K562 (cell line): ENCODE measurements at regions not wholly inside any gene's neighbourhood (a gene's known extent, or its start where the extent isn't known, plus 50 kb on each side); places are given as distances from the start of the nearest gene placed in this dataset.

Source experiments
- CTCF ChIP-seq, 3 experiments: IDR thresholded peaks in 2 of 3; conservative IDR thresholded peaks in 1 of 3; 2 replicates each; pipeline ENCODE4 v1.5.1; 2011 to 2012; ENCODE audit warnings: low read length in 3 of 3, mild to moderate bottlenecking in 3 of 3, control low read depth in 2 of 3, improper control_type of control experiment in 1 of 3, inconsistent platforms in 1 of 3, low read depth in 1 of 3, mixed read lengths in 1 of 3, moderate library complexity in 1 of 3; ENCODE audit not compliant: insufficient read depth in 2 of 3
- EZH2 ChIP-seq: IDR thresholded peaks from 2 replicates; pipeline ENCODE4 v1.6.1; 2012; ENCODE audit warnings: low read depth, mild to moderate bottlenecking, inconsistent platforms, low read length, borderline replicate concordance
- GATAD2B ChIP-seq: fragments of 450-650 bp; IDR thresholded peaks from 2 replicates; pipeline ENCODE4 v1.6.1; 2017; ENCODE audit warnings: mild to moderate bottlenecking, borderline replicate concordance
- NR2C2 ChIP-seq, 2 experiments: fragments of 200-800 bp in 1 of 2; sonication (Bioruptor generic) in 1 of 2; sonication (generic) in 1 of 2; formaldehyde crosslinking in 1 of 2; IDR thresholded peaks; 2 replicates each; pipeline versions ENCODE4 v1.6.1 to v1.8.0; 2016 to 2022; ENCODE audit warnings: mild to moderate bottlenecking in 1 of 2, missing compliant biosample characterization in 1 of 2, missing genetic modification characterization in 1 of 2, missing genetic modification reagents in 1 of 2
- POLR2A ChIP-seq: fragments of 450-650 bp; conservative IDR thresholded peaks from 2 replicates; pipeline ENCODE4 v1.6.1; 2016
- RAD21 ChIP-seq, 2 experiments: fragments of 250-450 bp in 1 of 2; fragments of 450-650 bp in 1 of 2; sonication (Bioruptor Pico) in 1 of 2; formaldehyde crosslinking in 1 of 2; IDR thresholded peaks in 1 of 2; conservative IDR thresholded peaks in 1 of 2; 2 replicates each; pipeline versions ENCODE4 v1.4.0 to v1.8.0; 2020 to 2022; ENCODE audit warnings: mild to moderate bottlenecking in 2 of 2, moderate library complexity in 1 of 2
- SMC3 ChIP-seq: conservative IDR thresholded peaks from 2 replicates; pipeline ENCODE4 v1.6.1; 2011; ENCODE audit warnings: low read depth, low read length, improper control_type of control experiment; ENCODE audit not compliant: insufficient read depth
- SP2 ChIP-seq: IDR thresholded peaks from 2 replicates; pipeline ENCODE4 v1.6.1; 2011; ENCODE audit warnings: mild to moderate bottlenecking, low read depth, low read length, moderate library complexity; ENCODE audit not compliant: poor library complexity, severe bottlenecking; ENCODE audit errors: extremely low read depth
- SRF ChIP-seq, 2 experiments: fragments of 250-450, 450-650 bp in 1 of 2; sonication (Bioruptor Pico) in 1 of 2; sonication (generic) in 1 of 2; formaldehyde crosslinking; IDR thresholded peaks; 2 replicates each; pipeline versions ENCODE4 v1.5.0 to v1.5.1; 2020 to 2022; ENCODE audit warnings: mild to moderate bottlenecking in 1 of 2, missing genetic modification reagents in 1 of 2
- TRIM24 ChIP-seq, 2 experiments: fragments of 450-650 bp; IDR thresholded peaks; 2 replicates each; pipeline ENCODE4 v1.6.1; 2016
- TSHZ1 ChIP-seq: fragments of 250-450 bp; sonication (Bioruptor Pico); IDR thresholded peaks from 2 replicates; pipeline ENCODE4 v1.4.0; 2020; ENCODE audit warnings: mild to moderate bottlenecking, moderate library complexity
- TF ChIP-seq, protein P1 (sequence below), 2 experiments: IDR thresholded peaks in 1 of 2; conservative IDR thresholded peaks in 1 of 2; 2 replicates each; pipeline ENCODE4 v1.6.1; 2016; ENCODE audit warnings: low read depth in 2 of 2, mild to moderate bottlenecking in 1 of 2, missing compliant biosample characterization in 1 of 2, missing genetic modification characterization in 1 of 2, moderate library complexity in 1 of 2
- TF ChIP-seq, protein P2 (sequence below): fragments of 150-350 bp; conservative IDR thresholded peaks from 2 replicates; pipeline ENCODE4 v1.6.1; 2014; ENCODE audit warnings: low read length

DNA sequence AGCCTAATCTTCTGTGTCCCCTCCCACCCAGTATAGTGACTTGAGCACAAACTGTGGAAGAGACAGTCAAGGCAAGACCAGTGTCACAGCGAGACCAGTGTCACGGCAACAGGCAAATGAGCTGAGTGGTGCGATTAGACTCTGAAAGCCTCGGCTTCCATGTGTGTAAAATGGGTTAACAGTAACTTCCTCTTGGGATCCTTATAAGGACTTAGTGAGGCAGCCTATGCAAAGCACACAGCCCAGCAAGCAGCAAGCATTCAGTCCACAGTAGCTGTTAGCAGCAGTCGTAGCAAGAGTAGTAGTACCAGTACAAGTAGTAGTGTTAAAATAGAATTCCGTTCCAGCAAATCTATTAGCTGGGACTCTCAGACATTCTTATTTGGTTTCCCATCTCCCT, 334.1 kb downstream of the GABRB3 start:
- no peak for TF ChIP-seq SMC3
- no peak for TF ChIP-seq SRF (CRISPR knock-in tag; IDR thresholded peaks at IDR 0.05)
- TF ChIP-seq EZH2, result no peak
- no peak for TF ChIP-seq RAD21 (CRISPR knock-in tag; conservative IDR thresholded peaks at IDR 0.05 in 1 of 2, IDR thresholded peaks at IDR 0.05 in 1 of 2)
- no peak for TF ChIP-seq NR2C2 (CRISPR knock-in tag; IDR thresholded peaks at IDR 0.05)
- no peak for TF ChIP-seq NR2C2 (tag; IDR thresholded peaks at IDR 0.05)
- TF ChIP-seq, protein P1, sequence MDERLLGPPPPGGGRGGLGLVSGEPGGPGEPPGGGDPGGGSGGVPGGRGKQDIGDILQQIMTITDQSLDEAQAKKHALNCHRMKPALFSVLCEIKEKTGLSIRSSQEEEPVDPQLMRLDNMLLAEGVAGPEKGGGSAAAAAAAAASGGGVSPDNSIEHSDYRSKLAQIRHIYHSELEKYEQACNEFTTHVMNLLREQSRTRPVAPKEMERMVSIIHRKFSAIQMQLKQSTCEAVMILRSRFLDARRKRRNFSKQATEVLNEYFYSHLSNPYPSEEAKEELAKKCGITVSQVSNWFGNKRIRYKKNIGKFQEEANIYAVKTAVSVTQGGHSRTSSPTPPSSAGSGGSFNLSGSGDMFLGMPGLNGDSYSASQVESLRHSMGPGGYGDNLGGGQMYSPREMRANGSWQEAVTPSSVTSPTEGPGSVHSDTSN (CRISPR knock-in tag; IDR thresholded peaks at IDR 0.05; ENCODE audit: low read depth), result no peak
- TF ChIP-seq, protein P1 (tag; conservative IDR thresholded peaks at IDR 0.05; ENCODE audit: low read depth), result no peak
- TF ChIP-seq GATAD2B, result no peak
- TF ChIP-seq TRIM24 (IDR thresholded peaks at IDR 0.05), result no peak
- TF ChIP-seq CTCF (IDR thresholded peaks at IDR 0.05 in 2 of 3, conservative IDR thresholded peaks at IDR 0.05 in 1 of 3; ENCODE audit: insufficient read depth in 2 of 3, low read depth in 1 of 3, low read length in 3 of 3), result no peak
- no peak for TF ChIP-seq TSHZ1 (CRISPR knock-in tag)
- no peak for TF ChIP-seq POLR2A
- no peak for TF ChIP-seq SP2
- TF ChIP-seq, protein P2, sequence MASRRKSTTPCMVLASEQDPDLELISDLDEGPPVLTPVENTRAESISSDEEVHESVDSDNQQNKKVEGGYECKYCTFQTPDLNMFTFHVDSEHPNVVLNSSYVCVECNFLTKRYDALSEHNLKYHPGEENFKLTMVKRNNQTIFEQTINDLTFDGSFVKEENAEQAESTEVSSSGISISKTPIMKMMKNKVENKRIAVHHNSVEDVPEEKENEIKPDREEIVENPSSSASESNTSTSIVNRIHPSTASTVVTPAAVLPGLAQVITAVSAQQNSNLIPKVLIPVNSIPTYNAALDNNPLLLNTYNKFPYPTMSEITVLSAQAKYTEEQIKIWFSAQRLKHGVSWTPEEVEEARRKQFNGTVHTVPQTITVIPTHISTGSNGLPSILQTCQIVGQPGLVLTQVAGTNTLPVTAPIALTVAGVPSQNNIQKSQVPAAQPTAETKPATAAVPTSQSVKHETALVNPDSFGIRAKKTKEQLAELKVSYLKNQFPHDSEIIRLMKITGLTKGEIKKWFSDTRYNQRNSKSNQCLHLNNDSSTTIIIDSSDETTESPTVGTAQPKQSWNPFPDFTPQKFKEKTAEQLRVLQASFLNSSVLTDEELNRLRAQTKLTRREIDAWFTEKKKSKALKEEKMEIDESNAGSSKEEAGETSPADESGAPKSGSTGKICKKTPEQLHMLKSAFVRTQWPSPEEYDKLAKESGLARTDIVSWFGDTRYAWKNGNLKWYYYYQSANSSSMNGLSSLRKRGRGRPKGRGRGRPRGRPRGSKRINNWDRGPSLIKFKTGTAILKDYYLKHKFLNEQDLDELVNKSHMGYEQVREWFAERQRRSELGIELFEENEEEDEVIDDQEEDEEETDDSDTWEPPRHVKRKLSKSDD, result no peak
